ENCODE measurements at regions not wholly inside any gene's neighbourhood (a gene's known extent, or its start where the extent isn't known, plus 50 kb on each side); places are given as distances from the start of the nearest gene placed in this dataset.

GRCh38 chr11:109093354-109093753, 328.6 kb upstream of the C11orf87 start:
- Histone ChIP-seq H3K4me1 (no peaks in the 10 kb centered on the region), H3K9me3 (no peaks in the 10 kb centered on the region), H3K36me3 (no peaks in the 10 kb centered on the region), H3K4me3 (no peak overlapping the region), H3K27me3 (no peaks in the 10 kb centered on the region), H3K27ac (no peak overlapping the region)
- WGBS, 2 donors: 78 to 100% methylated on average over 1 of the region's 1 CpG
- no peak for TF ChIP-seq CTCF (IDR thresholded peaks at IDR 0.05)
- no peak for TF ChIP-seq POLR2A (IDR thresholded peaks at IDR 0.05)
- DNase-seq: no peak
- intact Hi-C loops (cut with DNase I): no loop called here

- no peaks in the 10 kb centered on the region for H3K4me1 ChIP-seq
- no peaks in the 10 kb centered on the region for H3K36me3 ChIP-seq
- no peak for DNase-seq
- H3K9me3 ChIP-seq: no peaks in the 10 kb centered on the region
- no peak for TF ChIP-seq CTCF (IDR thresholded peaks at IDR 0.05)
- no peak for TF ChIP-seq POLR2A (IDR thresholded peaks at IDR 0.05)
- H3K27ac ChIP-seq: no peak overlapping the region
- no peak overlapping the region for H3K4me3 ChIP-seq
- intact Hi-C loops (cut with DNase I): no loop called here
- WGBS, 2 donors: 80 to 82% methylated on average over 3 of the region's 3 CpGs
- no peaks in the 10 kb centered on the region for H3K27me3 ChIP-seq
Measured at GRCh38 chr11:109096266-109096665, 325.7 kb upstream of the C11orf87 start.

GRCh38 chr11:109106151-109106906, 315.7 kb upstream of the C11orf87 start:
- Histone ChIP-seq H3K27ac (no peak overlapping the region), H3K4me3 (no peak overlapping the region), H3K36me3 (no peaks in the 10 kb centered on the region), H3K9me3 (no peaks in the 10 kb centered on the region), H3K4me1 (no peaks in the 10 kb centered on the region), H3K27me3 (no peaks in the 10 kb centered on the region)
- 89 to 100% methylated on average over 1 to 4 of the region's 8 CpGs for WGBS, 2 donors
- no peak for DNase-seq
- no peak for TF ChIP-seq POLR2A (IDR thresholded peaks at IDR 0.05)
- no peak for TF ChIP-seq CTCF (IDR thresholded peaks at IDR 0.05)
- intact Hi-C loops (cut with DNase I): no loop called here

GRCh38 chr11:109109150-109109549, 312.8 kb upstream of the C11orf87 start:
- DNase-seq: no peak
- H3K4me1 ChIP-seq: peaks cover 0 to 8% (median 0%) of the 10 kb centered on the region in 3 donors
- intact Hi-C loops (cut with DNase I): no loop called here
- no peak overlapping the region for H3K4me3 ChIP-seq
- H3K27me3 ChIP-seq: no peaks in the 10 kb centered on the region
- TF ChIP-seq POLR2A (IDR thresholded peaks at IDR 0.05): no peak
- TF ChIP-seq CTCF (IDR thresholded peaks at IDR 0.05): no peak
- no peaks in the 10 kb centered on the region for H3K9me3 ChIP-seq
- H3K36me3 ChIP-seq: no peaks in the 10 kb centered on the region
- H3K27ac ChIP-seq: no peak overlapping the region
- 74 to 82% methylated on average over 3 of the region's 3 CpGs for WGBS, 2 donors

- Histone ChIP-seq H3K27ac (no peak overlapping the region), H3K4me3 (no peak overlapping the region), H3K4me1 (peaks cover 0 to 8% (median 0%) of the 10 kb centered on the region in 3 donors), H3K27me3 (no peaks in the 10 kb centered on the region), H3K36me3 (no peaks in the 10 kb centered on the region), H3K9me3 (no peaks in the 10 kb centered on the region)
- WGBS, 2 donors: 45 to 57% methylated on average over 5 of the region's 5 CpGs
- TF ChIP-seq POLR2A (IDR thresholded peaks at IDR 0.05): no peak
- TF ChIP-seq CTCF (IDR thresholded peaks at IDR 0.05): no peak
- DNase-seq: no peak
- intact Hi-C loops (cut with DNase I): no loop called here
Measured at GRCh38 chr11:109109571-109110315, 312.2 kb upstream of the C11orf87 start.

Measured in esophagus squamous epithelium (tissue), 5 donors.